NCI-H1694 treated with DMSO at 0.1 percent for 48 hours (cell line): ENCODE measurements at regions not wholly inside any gene's neighbourhood (a gene's known extent, or its start where the extent isn't known, plus 50 kb on each side); places are given as distances from the start of the nearest gene placed in this dataset.

Experiments
- DNase-seq: peaks from one replicate; lab custom pipeline; 2025; lab: John Stamatoyannopoulos, UW

GRCh38 chr2:128792476-128793054 lies 473.9 kb upstream of the HS6ST1 start:
- DNase-seq: no peak

DNA sequence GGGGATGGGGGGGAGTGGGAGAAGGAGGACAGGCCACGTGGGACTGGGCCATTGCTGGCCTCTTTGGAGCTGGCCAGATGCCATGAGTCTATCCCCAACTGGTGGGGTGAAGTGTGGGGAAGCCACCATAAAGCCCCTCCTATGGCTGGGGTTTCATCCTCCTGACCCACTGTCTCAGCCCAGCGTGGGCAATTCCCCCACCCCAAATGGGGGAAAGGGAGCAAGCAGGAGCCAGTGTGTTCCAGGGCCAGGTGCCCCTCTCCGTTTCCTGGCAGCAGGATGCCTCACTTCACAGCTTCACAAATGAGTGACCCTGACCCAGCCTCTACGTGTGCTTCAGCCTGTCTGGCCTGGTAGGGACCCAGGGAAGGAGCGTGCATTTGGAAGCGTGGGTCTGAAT lies 474.7 kb upstream of the HS6ST1 start:
- DNase-seq: no peak

GRCh38 chr2:128794285-128794684 lies 475.6 kb upstream of the HS6ST1 start:
- no peak for DNase-seq

DNA sequence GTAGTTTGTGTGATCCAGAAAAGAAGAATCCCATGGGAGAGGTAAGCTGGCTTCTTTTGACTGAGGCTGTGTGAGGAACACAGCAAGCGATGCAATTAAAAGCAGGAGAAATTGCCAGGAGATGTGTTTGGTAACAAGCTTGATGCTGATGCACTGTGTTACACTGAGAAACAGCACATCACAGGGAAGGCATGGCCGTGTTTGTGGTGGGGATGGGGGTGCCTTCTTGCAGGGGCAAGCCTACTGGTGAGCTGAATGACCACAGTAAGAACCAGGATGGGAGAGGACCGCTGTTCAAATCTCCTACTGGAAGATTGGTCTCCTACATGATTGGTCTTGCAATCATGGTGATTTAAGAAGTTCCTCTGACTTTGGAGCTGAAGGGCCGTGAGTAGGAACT lies 477.7 kb upstream of the HS6ST1 start:
- DNase-seq: no peak

DNA sequence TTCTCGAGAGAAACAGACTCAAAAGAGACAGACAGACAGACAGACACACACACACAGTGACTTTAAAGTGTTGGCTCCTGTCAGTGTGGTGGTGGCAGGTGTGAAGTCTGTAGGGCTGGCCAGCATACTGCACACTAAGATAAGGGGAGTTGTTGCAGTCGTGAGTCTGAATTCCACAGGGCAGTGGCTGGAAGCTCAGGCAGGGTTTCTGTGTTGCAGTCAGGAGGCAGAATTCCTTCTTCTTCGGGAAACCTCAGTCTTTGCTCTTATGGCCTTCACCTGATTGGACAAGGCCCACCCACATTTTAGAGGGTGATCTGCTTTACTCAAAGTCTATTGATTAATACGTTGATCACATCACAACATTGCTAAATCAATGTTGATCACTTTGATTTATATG lies 478.4 kb upstream of the HS6ST1 start:
- DNase-seq: no peak

GRCh38 chr2:128797533-128797932 lies 478.9 kb upstream of the HS6ST1 start:
- no peak for DNase-seq

DNA sequence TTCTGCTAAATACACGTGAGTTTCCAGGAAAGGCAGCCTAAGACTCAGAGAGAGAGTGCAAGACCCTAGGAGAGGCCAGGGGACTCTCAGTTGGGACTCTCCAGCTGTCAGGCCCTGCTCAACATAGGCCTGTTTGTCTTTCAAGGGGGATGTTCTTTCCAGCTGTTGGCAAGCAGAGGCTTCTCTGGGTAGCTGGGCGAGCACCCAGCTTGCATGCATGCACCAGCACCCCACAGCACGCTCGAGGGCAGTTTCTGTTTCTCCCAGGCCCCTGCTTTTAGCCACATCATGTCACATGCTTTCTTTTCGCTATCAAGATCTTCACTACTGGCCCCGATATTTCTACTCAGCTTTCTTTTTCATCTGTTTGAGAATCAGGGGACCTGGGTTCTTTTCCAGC lies 479.3 kb upstream of the HS6ST1 start:
- DNase-seq: no peak

DNA sequence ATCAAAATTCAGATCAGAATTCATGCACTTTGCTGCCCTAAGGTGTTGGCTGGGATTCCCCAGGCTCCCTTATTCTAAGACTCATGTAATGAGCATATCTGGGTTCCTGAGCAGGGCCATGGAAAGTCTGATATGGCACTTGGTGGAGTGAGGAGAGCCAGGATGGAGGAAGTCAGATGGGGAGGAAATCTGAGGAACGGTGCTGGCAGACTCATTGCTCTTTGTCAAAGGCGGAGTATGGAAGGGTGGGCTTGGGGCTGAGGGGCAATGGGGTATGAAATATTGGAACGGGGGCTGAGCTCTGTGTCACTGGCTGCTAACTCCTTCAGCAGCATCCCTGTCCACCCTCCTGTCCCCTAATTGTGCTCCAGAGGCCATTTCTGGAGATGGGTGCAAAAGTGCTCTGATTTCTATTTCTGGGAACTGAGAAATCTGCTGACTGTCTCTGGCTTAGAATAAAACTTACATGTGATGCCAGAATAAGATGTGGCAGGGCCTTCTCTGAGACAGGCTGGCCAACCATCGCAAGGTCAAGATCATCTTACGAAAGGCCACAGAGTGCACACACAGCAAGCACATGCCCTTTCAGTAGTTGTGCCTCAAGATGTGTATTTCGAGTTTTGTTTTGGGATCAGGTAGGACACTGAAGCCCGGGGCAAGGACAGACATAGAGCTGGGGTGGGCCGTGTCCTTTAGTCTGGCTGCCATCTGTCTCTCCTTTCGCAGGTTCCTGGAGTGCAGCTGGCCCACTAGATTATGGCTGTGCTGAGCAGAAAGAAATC lies 480.0 kb upstream of the HS6ST1 start:
- no peak for DNase-seq

GRCh38 chr2:128799284-128799552 lies 480.6 kb upstream of the HS6ST1 start:
- no peak for DNase-seq

- DNase-seq: no peak
These were observed 481.1 kb upstream of the HS6ST1 start for GRCh38 chr2:128799730-128800129.

DNA sequence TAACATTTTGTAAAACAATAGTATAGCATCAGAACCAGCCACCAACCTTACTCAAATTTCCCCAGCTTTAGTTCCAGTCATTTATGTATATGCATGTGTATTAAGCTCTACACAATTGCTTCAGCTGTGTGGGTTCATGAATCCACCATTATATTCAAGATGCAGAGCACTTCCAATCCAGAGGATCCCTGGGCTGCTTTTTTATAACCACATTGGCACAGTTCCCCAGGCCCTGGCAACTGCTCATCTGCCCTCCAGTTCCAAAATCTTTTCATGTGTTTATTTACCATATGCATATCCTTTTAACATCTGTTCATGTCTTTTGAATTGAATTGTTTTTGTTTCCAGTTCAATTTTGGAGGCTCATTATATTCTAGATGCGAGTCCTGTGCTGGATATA lies 482.9 kb upstream of the HS6ST1 start:
- peak; percentile 97 for DNase-seq

GRCh38 chr2:128803222-128803621 lies 484.6 kb upstream of the HS6ST1 start:
- no peak for DNase-seq

DNA sequence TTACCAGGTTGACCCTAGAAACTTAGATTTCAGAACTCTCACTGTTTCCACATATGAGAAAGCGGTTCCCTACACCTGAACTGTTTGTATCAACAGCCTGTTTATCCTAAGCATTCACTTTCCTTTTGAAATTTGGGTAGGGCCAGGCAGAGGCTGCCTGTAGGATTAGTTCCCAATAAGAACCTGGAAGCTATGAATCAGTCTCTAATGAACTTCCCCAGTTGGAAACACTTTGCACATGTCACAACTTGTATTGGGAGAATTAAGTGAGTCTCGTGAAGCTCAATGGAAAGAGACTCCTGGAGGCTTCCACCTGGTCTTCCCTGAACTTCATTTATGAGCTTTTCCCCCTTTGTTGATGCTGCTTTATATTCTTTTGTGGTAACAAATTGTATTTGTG lies 486.6 kb upstream of the HS6ST1 start:
- no peak for DNase-seq

- DNase-seq: no peak
These were observed 487.2 kb upstream of the HS6ST1 start for GRCh38 chr2:128805918-128806317.

DNA sequence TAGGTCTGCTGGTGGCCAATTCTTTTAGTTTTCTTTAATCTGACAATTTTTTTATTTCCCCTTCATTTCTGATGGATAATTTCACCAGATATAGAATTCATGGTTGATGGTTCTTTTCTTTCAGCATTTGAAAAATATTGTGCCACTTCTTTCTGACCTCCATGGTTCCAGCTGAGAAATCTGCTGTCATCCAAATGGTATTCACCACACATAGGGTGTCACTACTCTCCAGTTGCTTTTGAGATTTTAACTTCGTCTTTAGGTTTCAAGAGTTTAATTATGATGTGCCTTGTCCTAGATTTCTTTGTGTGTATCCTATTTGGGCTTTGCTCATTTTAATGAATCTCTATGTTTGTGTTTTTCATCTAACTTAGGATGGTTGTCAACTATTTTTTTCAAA lies 488.6 kb upstream of the HS6ST1 start:
- DNase-seq: no peak

- DNase-seq: no peak
These were observed 490.0 kb upstream of the HS6ST1 start for GRCh38 chr2:128808462-128809258.

- DNase-seq: no peak
These were observed 490.6 kb upstream of the HS6ST1 start for GRCh38 chr2:128809259-128809636.

GRCh38 chr2:128809880-128810279 lies 491.2 kb upstream of the HS6ST1 start:
- no peak for DNase-seq

- DNase-seq: no peak
These were observed 493.7 kb upstream of the HS6ST1 start for GRCh38 chr2:128812183-128812940.

DNA sequence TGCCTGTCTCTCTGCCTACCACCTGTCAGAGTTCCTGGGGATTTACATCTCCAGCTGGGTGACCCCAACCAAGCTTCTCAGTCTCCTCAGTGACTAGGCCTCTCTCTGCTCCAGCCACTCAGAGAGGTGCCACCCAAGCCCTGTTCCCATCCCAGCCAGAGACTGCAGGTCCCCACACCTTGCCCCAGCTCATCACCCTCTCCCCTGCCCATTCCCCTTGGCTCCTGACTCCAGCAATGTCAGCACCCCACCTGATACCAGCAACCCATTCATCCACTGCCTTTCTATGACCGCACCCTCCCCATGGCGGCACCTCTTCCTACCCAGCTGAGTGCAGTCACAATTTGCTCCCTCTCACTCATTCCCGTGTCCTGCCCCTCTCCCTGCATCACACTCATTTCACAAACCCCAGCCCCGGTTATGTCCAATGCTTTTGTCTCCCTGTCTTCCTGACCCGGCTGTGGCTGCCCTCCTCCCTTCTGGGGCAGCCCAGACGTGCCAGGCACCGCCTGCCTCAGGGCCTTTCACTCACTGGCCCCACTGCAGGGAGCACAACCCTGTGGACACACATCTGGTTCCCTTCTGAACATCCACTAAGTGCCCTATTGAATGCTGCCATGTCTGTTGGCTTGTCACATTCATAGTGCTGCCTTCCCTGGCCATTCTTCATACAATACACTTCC lies 494.8 kb upstream of the HS6ST1 start:
- no peak for DNase-seq

DNA sequence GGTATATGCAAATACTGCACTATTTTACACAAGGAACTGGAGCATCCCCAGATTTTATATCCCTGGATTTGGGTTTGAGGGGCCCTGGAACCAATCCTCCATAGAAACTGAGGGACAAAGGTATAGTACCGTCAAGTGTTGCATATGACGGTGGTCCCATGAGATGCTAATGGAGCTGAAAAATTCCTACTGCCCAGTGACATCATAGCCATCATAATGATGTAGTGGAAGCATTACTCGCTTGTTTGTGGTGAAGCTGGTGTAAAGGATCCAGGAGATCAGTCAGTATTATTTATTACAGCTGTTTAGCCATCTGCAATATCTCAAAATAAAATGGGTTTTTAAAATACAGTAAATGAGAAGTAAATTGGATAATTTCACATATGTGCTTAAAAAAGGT lies 496.6 kb upstream of the HS6ST1 start:
- no peak for DNase-seq

GRCh38 chr2:128817171-128817570 lies 498.5 kb upstream of the HS6ST1 start:
- no peak for DNase-seq
